HPDE6-E6E7 (cell line): ENCODE measurements at regions not wholly inside any gene's neighbourhood (a gene's known extent, or its start where the extent isn't known, plus 50 kb on each side); places are given as distances from the start of the nearest gene placed in this dataset.

Experiments used
- DNase-seq: peaks from one replicate; pipeline ENCODE4 v3.0.0; 2011; ENCODE audit warnings: missing footprints; ENCODE audit errors: extremely low spot score

- DNase-seq = no peak
Measured at GRCh38 chr11:112584672-112585071, 324.0 kb upstream of the PLET1 start.

GRCh38 chr11:112587664-112588063 lies 327.0 kb upstream of the PLET1 start:
- DNase-seq = no peak

- peak; percentile 76 for DNase-seq
Measured at GRCh38 chr11:112588252-112588694, 327.6 kb upstream of the PLET1 start.

GRCh38 chr11:112589155-112589554 lies 328.5 kb upstream of the PLET1 start:
- no peak for DNase-seq

- DNase-seq = no peak
Measured at GRCh38 chr11:112590764-112591163, 330.1 kb upstream of the PLET1 start.

GRCh38 chr11:112593440-112593839 lies 332.8 kb upstream of the PLET1 start:
- no peak for DNase-seq

GRCh38 chr11:112596324-112596723 lies 335.7 kb upstream of the PLET1 start:
- no peak for DNase-seq

- DNase-seq = no peak
Measured at GRCh38 chr11:112597286-112597790, 336.7 kb upstream of the PLET1 start.

GRCh38 chr11:112599265-112599664 lies 338.6 kb upstream of the PLET1 start:
- DNase-seq = no peak

GRCh38 chr11:112599856-112600533 lies 339.3 kb upstream of the PLET1 start:
- no peak for DNase-seq

- no peak for DNase-seq
Measured at GRCh38 chr11:112605093-112605666, 344.5 kb upstream of the PLET1 start.

GRCh38 chr11:112606656-112607055 lies 346.0 kb upstream of the PLET1 start:
- no peak for DNase-seq

GRCh38 chr11:112608509-112608908 lies 347.8 kb upstream of the PLET1 start:
- DNase-seq = no peak

- DNase-seq = no peak
Measured at GRCh38 chr11:112610494-112610893, 349.8 kb upstream of the PLET1 start.

- DNase-seq = no peak
Measured at GRCh38 chr11:112610996-112611750, 350.0 kb upstream of the NCAM1 start.

- no peak for DNase-seq
Measured at GRCh38 chr11:112611771-112612170, 349.4 kb upstream of the NCAM1 start.

GRCh38 chr11:112612250-112612849 lies 348.9 kb upstream of the NCAM1 start:
- DNase-seq = no peak

GRCh38 chr11:112613051-112613972 lies 347.9 kb upstream of the NCAM1 start:
- peak; percentile 70 for DNase-seq

- peak; percentile 54 for DNase-seq
Measured at GRCh38 chr11:112614605-112615004, 346.6 kb upstream of the NCAM1 start.

GRCh38 chr11:112615238-112615637 lies 346.0 kb upstream of the NCAM1 start:
- DNase-seq = no peak

- no peak for DNase-seq
Measured at GRCh38 chr11:112615891-112616290, 345.3 kb upstream of the NCAM1 start.
